ENCODE measurements at regions not wholly inside any gene's neighbourhood (a gene's known extent, or its start where the extent isn't known, plus 50 kb on each side); places are given as distances from the start of the nearest gene placed in this dataset.

GRCh38 chr18:42306594-42306980 lies 351.6 kb downstream of the PIK3C3 start:
- ATAC-seq (ENCODE audit: low FRiP score), result no peak
- no peak for DNase-seq (ENCODE audit: low spot score)
- TF ChIP-seq, protein P1, sequence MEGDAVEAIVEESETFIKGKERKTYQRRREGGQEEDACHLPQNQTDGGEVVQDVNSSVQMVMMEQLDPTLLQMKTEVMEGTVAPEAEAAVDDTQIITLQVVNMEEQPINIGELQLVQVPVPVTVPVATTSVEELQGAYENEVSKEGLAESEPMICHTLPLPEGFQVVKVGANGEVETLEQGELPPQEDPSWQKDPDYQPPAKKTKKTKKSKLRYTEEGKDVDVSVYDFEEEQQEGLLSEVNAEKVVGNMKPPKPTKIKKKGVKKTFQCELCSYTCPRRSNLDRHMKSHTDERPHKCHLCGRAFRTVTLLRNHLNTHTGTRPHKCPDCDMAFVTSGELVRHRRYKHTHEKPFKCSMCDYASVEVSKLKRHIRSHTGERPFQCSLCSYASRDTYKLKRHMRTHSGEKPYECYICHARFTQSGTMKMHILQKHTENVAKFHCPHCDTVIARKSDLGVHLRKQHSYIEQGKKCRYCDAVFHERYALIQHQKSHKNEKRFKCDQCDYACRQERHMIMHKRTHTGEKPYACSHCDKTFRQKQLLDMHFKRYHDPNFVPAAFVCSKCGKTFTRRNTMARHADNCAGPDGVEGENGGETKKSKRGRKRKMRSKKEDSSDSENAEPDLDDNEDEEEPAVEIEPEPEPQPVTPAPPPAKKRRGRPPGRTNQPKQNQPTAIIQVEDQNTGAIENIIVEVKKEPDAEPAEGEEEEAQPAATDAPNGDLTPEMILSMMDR (IDR thresholded peaks at IDR 0.05), result no peak

DNA sequence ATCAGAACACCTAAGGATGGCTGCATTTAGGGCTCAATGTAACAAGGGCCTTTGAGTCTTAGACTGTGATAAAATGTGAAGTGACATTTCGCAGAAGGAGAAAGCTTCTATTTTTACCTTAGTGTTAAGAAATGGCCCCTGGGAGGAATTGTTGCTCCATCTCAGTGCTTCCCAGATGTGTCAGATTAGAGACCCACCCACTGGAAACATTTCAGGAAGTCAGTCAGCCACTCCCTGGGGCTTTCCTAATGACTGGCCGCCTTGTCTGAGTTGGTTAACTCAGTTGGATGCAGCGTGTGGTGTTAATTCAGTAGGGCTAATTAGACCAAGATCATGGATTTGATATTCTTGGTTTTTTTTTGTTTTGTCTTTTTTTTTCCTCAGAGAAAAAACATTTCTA lies 355.9 kb downstream of the PIK3C3 start:
- peak; percentile 76 for ATAC-seq (ENCODE audit: low FRiP score)
- TF ChIP-seq, protein P1 (IDR thresholded peaks at IDR 0.05), result no peak
- no peak for DNase-seq (ENCODE audit: low spot score)

DNA sequence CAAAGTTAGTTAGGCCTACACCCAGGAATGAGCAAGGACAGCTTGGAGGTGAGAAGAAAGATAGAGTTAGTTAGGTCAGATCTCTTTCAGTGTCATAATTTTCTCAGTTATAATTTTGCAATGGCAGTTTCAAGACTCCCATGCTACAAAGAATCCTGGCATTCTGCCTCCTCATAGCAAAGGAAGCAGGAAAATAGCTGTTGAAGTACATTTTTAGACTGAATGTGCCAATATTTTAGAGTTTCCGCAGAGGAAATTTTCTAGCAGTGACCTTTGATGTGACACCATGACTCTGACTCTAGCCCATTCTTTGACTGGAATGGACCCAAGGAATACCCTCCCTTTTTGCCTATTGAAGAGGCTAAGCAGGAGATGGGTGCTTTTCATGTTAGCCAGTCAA lies 371.7 kb downstream of the PIK3C3 start:
- TF ChIP-seq, protein P1 (IDR thresholded peaks at IDR 0.05), result no peak
- DNase-seq (ENCODE audit: low spot score) (no peak), ATAC-seq (ENCODE audit: low FRiP score) (no peak)

DNA sequence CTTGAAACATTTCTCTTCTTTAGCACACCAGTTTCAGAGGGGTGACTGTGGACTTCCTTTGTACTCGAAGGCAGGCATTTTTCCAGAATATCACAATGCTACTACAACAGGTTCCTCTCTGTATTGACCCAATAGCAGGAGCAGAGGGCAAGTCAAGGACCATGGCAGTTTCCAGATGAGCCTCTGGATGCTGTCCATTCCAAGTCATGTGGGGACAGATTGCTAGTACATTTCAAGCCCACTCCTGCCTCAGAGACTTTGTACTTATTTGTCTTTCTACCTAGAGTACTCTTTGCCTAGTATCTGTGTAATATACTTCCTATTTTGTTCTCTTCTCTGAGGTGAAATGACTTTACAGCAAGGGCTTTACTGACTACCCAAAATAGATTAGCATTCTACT lies 373.9 kb downstream of the PIK3C3 start:
- ATAC-seq (ENCODE audit: low FRiP score) (no peak), DNase-seq (ENCODE audit: low spot score) (no peak)
- TF ChIP-seq, protein P1 (IDR thresholded peaks at IDR 0.05), result no peak

- no peak for DNase-seq (ENCODE audit: low spot score)
- TF ChIP-seq, protein P1 (IDR thresholded peaks at IDR 0.05), result no peak
- ATAC-seq (ENCODE audit: low FRiP score), result no peak
Measured at GRCh38 chr18:42330296-42330695, 375.3 kb downstream of the PIK3C3 start.

DNA sequence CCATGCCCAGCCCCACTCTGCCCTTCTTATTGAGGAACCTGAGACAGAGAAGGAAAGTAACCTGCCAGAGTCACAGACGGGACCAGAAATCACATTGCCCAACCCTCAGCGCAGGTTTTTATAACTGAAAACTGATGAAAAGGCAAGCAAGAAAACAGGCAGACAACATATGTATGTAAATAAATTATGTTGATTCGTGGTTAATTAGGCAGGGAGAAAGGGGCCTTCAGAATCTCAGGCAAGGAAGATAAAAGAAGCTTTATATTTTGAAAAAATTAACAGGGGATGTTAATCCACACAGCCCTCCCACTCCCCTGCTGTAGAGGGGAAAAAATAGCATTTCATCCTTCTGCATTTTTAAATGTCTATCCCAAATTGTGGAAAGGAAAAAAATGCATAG lies 378.5 kb downstream of the PIK3C3 start:
- DNase-seq (ENCODE audit: low spot score) (no peak), ATAC-seq (ENCODE audit: low FRiP score) (no peak)
- TF ChIP-seq, protein P1 (IDR thresholded peaks at IDR 0.05), result no peak

- ATAC-seq (ENCODE audit: low FRiP score) (no peak), DNase-seq (ENCODE audit: low spot score) (no peak)
- TF ChIP-seq, protein P1 (IDR thresholded peaks at IDR 0.05), result no peak
Measured at GRCh38 chr18:42334931-42335330, 379.9 kb downstream of the PIK3C3 start.

All from omental fat pad (tissue), 3 donors.